Neural cell (in vitro differentiated cells): ENCODE measurements at regions not wholly inside any gene's neighbourhood (a gene's known extent, or its start where the extent isn't known, plus 50 kb on each side); places are given as distances from the start of the nearest gene placed in this dataset.
A peak's percentile ranks its signal among the peaks of the same experiment; 100 is the strongest.

ENCODE experiments used
- H2AFZ ChIP-seq: fragments of 200-600, 300-800 bp; sonication (generic), shearing (Covaris generic); 2 replicates; pipeline ENCODE4 v1.6.0; 2014; ENCODE audit warnings: low read depth, mild to moderate bottlenecking, antibody characterized with exemption, low read length, moderate library complexity
- H3F3A ChIP-seq: fragments of 200-600 bp; shearing (Covaris generic); 2 replicates; pipeline ENCODE4 v1.6.1; 2016; ENCODE audit warnings: mild to moderate bottlenecking, moderate library complexity, mixed read lengths, antibody characterized with exemption, low read length; ENCODE audit not compliant: insufficient read depth, poor library complexity, severe bottlenecking
- H3K27ac ChIP-seq: fragments of 200-600, 300-800 bp; sonication (generic), shearing (Covaris generic); 2 replicates; pipeline ENCODE4 v1.5.1; 2014; ENCODE audit warnings: mild to moderate bottlenecking, low read length, moderate library complexity
- H3K27me3 ChIP-seq: fragments of 300-800, 200-600 bp; sonication (generic), shearing (Covaris generic); 2 replicates; pipeline ENCODE4 v1.6.0; 2014; ENCODE audit warnings: mild to moderate bottlenecking, low read depth, low read length, moderate library complexity; ENCODE audit not compliant: insufficient read depth
- H3K36me3 ChIP-seq: fragments of 300-800, 200-600 bp; sonication (generic), shearing (Covaris generic); 2 replicates; pipeline ENCODE4 v1.5.1; 2014; ENCODE audit warnings: mild to moderate bottlenecking, antibody characterized with exemption, low read length, moderate library complexity; ENCODE audit not compliant: insufficient read depth
- H3K4me2 ChIP-seq: fragments of 300-800, 200-600 bp; sonication (generic), shearing (Covaris generic); 2 replicates; pipeline ENCODE4 v1.6.0; 2014; ENCODE audit warnings: mild to moderate bottlenecking, low read length
- H3K4me3 ChIP-seq: fragments of 300-800, 200-600 bp; sonication (generic), shearing (Covaris generic); 2 replicates; pipeline ENCODE4 v1.5.1; 2014; ENCODE audit warnings: mild to moderate bottlenecking, low read length, moderate library complexity
- H3K79me2 ChIP-seq: fragments of 200-600 bp; shearing (Covaris generic); replicated peaks from 2 replicates; pipeline ENCODE4 v1.6.0; 2014; ENCODE audit warnings: mild to moderate bottlenecking, low read length, moderate library complexity; ENCODE audit not compliant: insufficient read depth
- H3K9ac ChIP-seq: fragments of 300-800, 200-600 bp; sonication (generic), shearing (Covaris generic); 2 replicates; pipeline ENCODE4 v1.6.1; 2016; ENCODE audit warnings: mild to moderate bottlenecking, low read length, mixed read lengths
- H3K9me2 ChIP-seq: fragments of 200-600 bp; shearing (Covaris generic); 2 replicates; pipeline ENCODE4 v1.6.1; 2016; ENCODE audit warnings: mild to moderate bottlenecking, low read length, mixed read lengths; ENCODE audit not compliant: insufficient read depth
- H3K9me3 ChIP-seq: fragments of 200-600, 300-800 bp; sonication (generic), shearing (Covaris generic); 2 replicates; pipeline ENCODE4 v1.6.1; 2016; ENCODE audit warnings: mild to moderate bottlenecking, mixed run types, low read length, moderate library complexity, mixed read lengths
- H4K20me1 ChIP-seq: fragments of 200-600 bp; shearing (Covaris generic); 2 replicates; pipeline ENCODE4 v1.6.1; 2016; ENCODE audit warnings: mild to moderate bottlenecking, mixed run types; ENCODE audit not compliant: insufficient read depth
- EP300 ChIP-seq: fragments of 450-650 bp; conservative IDR thresholded peaks from 2 replicates; pipeline ENCODE4 v1.6.1; 2014; ENCODE audit warnings: antibody characterized with exemption, mild to moderate bottlenecking, moderate library complexity; ENCODE audit not compliant: poor library complexity, severe bottlenecking
- EZH2 ChIP-seq: fragments of 200-600, 300-800 bp; shearing (Covaris generic), sonication (generic); IDR thresholded peaks from 2 replicates; pipeline ENCODE4 v1.6.1; 2014; ENCODE audit warnings: antibody characterized with exemption, low read length, borderline replicate concordance, mild to moderate bottlenecking; ENCODE audit not compliant: insufficient read depth, poor library complexity, severe bottlenecking
- MXI1 ChIP-seq: fragments of 450-650 bp; conservative IDR thresholded peaks from 2 replicates; pipeline ENCODE4 v1.6.1; 2014; ENCODE audit warnings: antibody characterized with exemption, mild to moderate bottlenecking; ENCODE audit not compliant: poor library complexity, severe bottlenecking
- POLR2AphosphoS5 ChIP-seq: IDR thresholded peaks from 2 replicates; pipeline ENCODE4 v1.6.1; 2012
- RAD21 ChIP-seq: fragments of 450-650 bp; conservative IDR thresholded peaks from 2 replicates; pipeline ENCODE4 v1.6.1; 2014; ENCODE audit warnings: antibody characterized with exemption, mild to moderate bottlenecking, moderate library complexity
- SMC3 ChIP-seq: fragments of 450-650 bp; conservative IDR thresholded peaks from 2 replicates; pipeline ENCODE4 v1.6.1; 2014; ENCODE audit warnings: antibody characterized with exemption, mild to moderate bottlenecking, moderate library complexity; ENCODE audit not compliant: poor library complexity
- TAF1 ChIP-seq: IDR thresholded peaks from 2 replicates; pipeline ENCODE4 v1.6.1; 2012; ENCODE audit warnings: low read depth
- TF ChIP-seq, protein P1 (sequence below): fragments of 450-650 bp; IDR thresholded peaks from 2 replicates; pipeline ENCODE4 v1.5.1; 2014; ENCODE audit warnings: antibody characterized with exemption, mild to moderate bottlenecking, moderate library complexity; ENCODE audit not compliant: poor library complexity, severe bottlenecking
- TF ChIP-seq, protein P2 (sequence below): IDR thresholded peaks from 2 replicates; pipeline ENCODE4 v1.6.1; 2012; ENCODE audit warnings: borderline replicate concordance

GRCh38 chr9:109865521-109865920, 85.5 kb downstream of the PALM2AKAP2 start:
- Histone ChIP-seq H3K9me2 (no peaks in the 10 kb centered on the region), H3K4me2 (no peak overlapping the region), H3K9ac (no peak overlapping the region), H3F3A (no peaks in the 10 kb centered on the region), H3K36me3 (no peaks in the 10 kb centered on the region), H4K20me1 (no peaks in the 10 kb centered on the region), H2AFZ (no peak overlapping the region), H3K4me3 (no peak overlapping the region), H3K27me3 (no peaks in the 10 kb centered on the region), H3K79me2 (no peaks in the 10 kb centered on the region), H3K27ac (no peak overlapping the region), H3K9me3 (no peaks in the 10 kb centered on the region)
- TF ChIP-seq SMC3: no peak
- no peak for TF ChIP-seq TAF1
- TF ChIP-seq, protein P1, sequence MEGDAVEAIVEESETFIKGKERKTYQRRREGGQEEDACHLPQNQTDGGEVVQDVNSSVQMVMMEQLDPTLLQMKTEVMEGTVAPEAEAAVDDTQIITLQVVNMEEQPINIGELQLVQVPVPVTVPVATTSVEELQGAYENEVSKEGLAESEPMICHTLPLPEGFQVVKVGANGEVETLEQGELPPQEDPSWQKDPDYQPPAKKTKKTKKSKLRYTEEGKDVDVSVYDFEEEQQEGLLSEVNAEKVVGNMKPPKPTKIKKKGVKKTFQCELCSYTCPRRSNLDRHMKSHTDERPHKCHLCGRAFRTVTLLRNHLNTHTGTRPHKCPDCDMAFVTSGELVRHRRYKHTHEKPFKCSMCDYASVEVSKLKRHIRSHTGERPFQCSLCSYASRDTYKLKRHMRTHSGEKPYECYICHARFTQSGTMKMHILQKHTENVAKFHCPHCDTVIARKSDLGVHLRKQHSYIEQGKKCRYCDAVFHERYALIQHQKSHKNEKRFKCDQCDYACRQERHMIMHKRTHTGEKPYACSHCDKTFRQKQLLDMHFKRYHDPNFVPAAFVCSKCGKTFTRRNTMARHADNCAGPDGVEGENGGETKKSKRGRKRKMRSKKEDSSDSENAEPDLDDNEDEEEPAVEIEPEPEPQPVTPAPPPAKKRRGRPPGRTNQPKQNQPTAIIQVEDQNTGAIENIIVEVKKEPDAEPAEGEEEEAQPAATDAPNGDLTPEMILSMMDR: no peak
- TF ChIP-seq, protein P2, sequence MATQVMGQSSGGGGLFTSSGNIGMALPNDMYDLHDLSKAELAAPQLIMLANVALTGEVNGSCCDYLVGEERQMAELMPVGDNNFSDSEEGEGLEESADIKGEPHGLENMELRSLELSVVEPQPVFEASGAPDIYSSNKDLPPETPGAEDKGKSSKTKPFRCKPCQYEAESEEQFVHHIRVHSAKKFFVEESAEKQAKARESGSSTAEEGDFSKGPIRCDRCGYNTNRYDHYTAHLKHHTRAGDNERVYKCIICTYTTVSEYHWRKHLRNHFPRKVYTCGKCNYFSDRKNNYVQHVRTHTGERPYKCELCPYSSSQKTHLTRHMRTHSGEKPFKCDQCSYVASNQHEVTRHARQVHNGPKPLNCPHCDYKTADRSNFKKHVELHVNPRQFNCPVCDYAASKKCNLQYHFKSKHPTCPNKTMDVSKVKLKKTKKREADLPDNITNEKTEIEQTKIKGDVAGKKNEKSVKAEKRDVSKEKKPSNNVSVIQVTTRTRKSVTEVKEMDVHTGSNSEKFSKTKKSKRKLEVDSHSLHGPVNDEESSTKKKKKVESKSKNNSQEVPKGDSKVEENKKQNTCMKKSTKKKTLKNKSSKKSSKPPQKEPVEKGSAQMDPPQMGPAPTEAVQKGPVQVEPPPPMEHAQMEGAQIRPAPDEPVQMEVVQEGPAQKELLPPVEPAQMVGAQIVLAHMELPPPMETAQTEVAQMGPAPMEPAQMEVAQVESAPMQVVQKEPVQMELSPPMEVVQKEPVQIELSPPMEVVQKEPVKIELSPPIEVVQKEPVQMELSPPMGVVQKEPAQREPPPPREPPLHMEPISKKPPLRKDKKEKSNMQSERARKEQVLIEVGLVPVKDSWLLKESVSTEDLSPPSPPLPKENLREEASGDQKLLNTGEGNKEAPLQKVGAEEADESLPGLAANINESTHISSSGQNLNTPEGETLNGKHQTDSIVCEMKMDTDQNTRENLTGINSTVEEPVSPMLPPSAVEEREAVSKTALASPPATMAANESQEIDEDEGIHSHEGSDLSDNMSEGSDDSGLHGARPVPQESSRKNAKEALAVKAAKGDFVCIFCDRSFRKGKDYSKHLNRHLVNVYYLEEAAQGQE: no peak
- no peak for TF ChIP-seq RAD21
- no peak for TF ChIP-seq EZH2

DNA sequence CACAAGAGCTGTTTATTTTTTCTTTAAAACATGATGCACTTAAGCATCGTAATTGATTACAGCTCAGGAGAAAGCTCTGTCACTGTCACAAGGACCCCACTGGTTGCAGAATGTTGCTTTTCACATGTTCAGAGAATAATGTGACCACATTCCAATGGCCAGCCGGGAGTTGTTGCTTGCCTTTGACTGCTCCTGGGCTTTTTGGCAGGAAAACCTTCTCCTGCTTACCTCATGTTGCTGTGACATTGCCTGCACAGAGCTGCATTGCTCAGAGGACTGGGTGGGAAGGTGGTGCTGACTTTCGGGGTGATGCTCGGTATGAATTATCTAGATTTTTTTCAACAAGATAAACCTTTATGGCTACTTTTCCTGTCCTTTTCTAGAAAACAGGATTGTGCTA, 88.2 kb downstream of the PALM2AKAP2 start:
- no peaks in the 10 kb centered on the region for H3K36me3 ChIP-seq
- H3F3A ChIP-seq: no peaks in the 10 kb centered on the region
- no peaks in the 10 kb centered on the region for H3K9me3 ChIP-seq
- H3K4me3 ChIP-seq: peak overlapping the region; percentile 13
- H3K79me2 ChIP-seq: no peaks in the 10 kb centered on the region
- H3K4me2 ChIP-seq: no peak overlapping the region
- H2AFZ ChIP-seq: no peak overlapping the region
- no peaks in the 10 kb centered on the region for H4K20me1 ChIP-seq
- H3K9ac ChIP-seq: no peak overlapping the region
- no peaks in the 10 kb centered on the region for H3K9me2 ChIP-seq
- H3K27me3 ChIP-seq: no peaks in the 10 kb centered on the region
- peak overlapping the region; percentile 33 for H3K27ac ChIP-seq
- TF ChIP-seq, protein P2: no peak
- TF ChIP-seq TAF1: no peak
- no peak for TF ChIP-seq MXI1
- no peak for TF ChIP-seq EP300
- TF ChIP-seq SMC3: no peak
- TF ChIP-seq POLR2AphosphoS5: no peak
- TF ChIP-seq RAD21: no peak
- no peak for TF ChIP-seq EZH2
- TF ChIP-seq, protein P1: no peak
